ENCODE measurements at regions not wholly inside any gene's neighbourhood (a gene's known extent, or its start where the extent isn't known, plus 50 kb on each side); places are given as distances from the start of the nearest gene placed in this dataset.

DNA sequence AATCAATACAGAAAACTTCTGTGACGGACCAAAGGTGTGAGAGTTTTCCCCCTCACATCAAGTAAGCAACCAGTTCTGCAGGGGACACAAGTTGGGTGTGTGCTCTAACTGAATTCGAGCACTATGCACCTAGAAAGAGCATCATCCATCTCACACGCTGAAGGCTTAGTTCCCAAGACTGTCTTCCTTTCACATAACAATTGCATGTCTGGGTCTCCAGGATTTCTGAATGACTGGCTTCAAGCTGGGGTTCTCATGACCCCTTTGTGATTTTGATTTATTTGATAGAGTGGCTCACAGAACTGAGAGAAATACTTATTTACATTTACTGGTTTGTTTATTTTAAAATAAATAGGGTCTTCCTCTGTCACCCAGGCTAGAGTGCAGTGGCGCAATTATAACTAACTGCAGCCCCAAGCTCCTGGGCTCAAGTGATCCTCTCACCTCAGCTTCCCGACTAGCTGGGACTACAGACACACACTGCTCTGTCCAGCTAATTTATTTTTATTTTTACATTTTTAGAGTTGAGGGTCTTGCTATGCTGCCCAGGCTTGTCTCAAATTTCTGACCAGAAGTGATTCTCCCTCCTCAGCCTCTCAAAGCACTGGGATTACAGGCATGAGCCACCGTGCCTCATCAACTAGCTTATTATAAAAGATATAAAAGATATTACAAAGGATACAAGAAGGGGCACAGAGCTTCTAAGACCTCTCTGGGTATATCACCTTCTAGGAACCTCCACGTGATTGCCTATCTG, 316.7 kb upstream of the CDH12 start:
- TF ChIP-seq, protein P1, sequence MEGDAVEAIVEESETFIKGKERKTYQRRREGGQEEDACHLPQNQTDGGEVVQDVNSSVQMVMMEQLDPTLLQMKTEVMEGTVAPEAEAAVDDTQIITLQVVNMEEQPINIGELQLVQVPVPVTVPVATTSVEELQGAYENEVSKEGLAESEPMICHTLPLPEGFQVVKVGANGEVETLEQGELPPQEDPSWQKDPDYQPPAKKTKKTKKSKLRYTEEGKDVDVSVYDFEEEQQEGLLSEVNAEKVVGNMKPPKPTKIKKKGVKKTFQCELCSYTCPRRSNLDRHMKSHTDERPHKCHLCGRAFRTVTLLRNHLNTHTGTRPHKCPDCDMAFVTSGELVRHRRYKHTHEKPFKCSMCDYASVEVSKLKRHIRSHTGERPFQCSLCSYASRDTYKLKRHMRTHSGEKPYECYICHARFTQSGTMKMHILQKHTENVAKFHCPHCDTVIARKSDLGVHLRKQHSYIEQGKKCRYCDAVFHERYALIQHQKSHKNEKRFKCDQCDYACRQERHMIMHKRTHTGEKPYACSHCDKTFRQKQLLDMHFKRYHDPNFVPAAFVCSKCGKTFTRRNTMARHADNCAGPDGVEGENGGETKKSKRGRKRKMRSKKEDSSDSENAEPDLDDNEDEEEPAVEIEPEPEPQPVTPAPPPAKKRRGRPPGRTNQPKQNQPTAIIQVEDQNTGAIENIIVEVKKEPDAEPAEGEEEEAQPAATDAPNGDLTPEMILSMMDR (IDR thresholded peaks at IDR 0.05): no peak
- no peak for TF ChIP-seq POLR2A (IDR thresholded peaks at IDR 0.05)
- no peak for TF ChIP-seq EP300 (IDR thresholded peaks at IDR 0.05)
- no peak for TF ChIP-seq POLR2AphosphoS5 (IDR thresholded peaks at IDR 0.05)
